ENCODE measurements at regions not wholly inside any gene's neighbourhood (a gene's known extent, or its start where the extent isn't known, plus 50 kb on each side); places are given as distances from the start of the nearest gene placed in this dataset.
"Not testable (repeated sequence)": the region's sequence is repeated elsewhere in the genome, so short reads cannot be mapped to it uniquely, and the experiment has no call there.

- no peak overlapping the region for H3K27ac ChIP-seq
- no peaks in the 10 kb centered on the region for H3K27me3 ChIP-seq (ENCODE audit: insufficient read depth, low read depth, severe bottlenecking)
- no peaks in the 10 kb centered on the region for H3K9me3 ChIP-seq (ENCODE audit: severe bottlenecking)
- DNase-seq, result no peak
- H3K36me3 ChIP-seq, result no peaks in the 10 kb centered on the region
- TF ChIP-seq, protein P1, sequence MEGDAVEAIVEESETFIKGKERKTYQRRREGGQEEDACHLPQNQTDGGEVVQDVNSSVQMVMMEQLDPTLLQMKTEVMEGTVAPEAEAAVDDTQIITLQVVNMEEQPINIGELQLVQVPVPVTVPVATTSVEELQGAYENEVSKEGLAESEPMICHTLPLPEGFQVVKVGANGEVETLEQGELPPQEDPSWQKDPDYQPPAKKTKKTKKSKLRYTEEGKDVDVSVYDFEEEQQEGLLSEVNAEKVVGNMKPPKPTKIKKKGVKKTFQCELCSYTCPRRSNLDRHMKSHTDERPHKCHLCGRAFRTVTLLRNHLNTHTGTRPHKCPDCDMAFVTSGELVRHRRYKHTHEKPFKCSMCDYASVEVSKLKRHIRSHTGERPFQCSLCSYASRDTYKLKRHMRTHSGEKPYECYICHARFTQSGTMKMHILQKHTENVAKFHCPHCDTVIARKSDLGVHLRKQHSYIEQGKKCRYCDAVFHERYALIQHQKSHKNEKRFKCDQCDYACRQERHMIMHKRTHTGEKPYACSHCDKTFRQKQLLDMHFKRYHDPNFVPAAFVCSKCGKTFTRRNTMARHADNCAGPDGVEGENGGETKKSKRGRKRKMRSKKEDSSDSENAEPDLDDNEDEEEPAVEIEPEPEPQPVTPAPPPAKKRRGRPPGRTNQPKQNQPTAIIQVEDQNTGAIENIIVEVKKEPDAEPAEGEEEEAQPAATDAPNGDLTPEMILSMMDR (IDR thresholded peaks at IDR 0.05; ENCODE audit: low read depth, low read length), result no peak
- no peak overlapping the region for H3K4me3 ChIP-seq (ENCODE audit: low read depth, low read length)
Observed at GRCh38 chr5:99019254-99019653, 90.4 kb upstream of the CHD1 start.

DNA sequence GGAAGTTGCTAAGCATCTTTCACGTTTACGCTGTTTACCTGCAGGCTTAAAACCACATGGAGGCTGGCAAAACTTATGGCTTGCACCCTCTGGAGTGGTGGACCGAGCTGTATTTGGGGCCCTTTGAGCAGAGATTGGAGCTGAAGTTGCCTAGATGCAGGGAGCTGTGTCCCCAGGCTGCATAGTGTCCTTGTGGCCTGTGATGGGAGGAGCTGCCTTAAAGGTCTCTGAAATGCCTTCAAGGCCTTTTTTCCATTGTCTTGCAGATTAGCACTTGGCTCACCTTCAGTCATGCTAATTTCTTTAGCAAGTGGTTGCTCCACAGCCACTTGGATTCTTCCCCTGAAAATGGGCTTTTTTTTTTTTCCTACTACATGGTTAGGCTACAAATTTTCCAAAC is 81.5 kb upstream of the CHD1 start:
- no peak for DNase-seq
- no peak overlapping the region for H3K4me3 ChIP-seq (ENCODE audit: low read depth, low read length)
- H3K36me3 ChIP-seq, result no peaks in the 10 kb centered on the region
- H3K27ac ChIP-seq, result no peak overlapping the region
- H3K9me3 ChIP-seq (ENCODE audit: severe bottlenecking), result no peaks in the 10 kb centered on the region
- TF ChIP-seq, protein P1 (IDR thresholded peaks at IDR 0.05; ENCODE audit: low read depth, low read length), result no peak
- no peaks in the 10 kb centered on the region for H3K27me3 ChIP-seq (ENCODE audit: insufficient read depth, low read depth, severe bottlenecking)

- not testable (repeated sequence) for H3K36me3 ChIP-seq; H3K9me3 ChIP-seq (ENCODE audit: severe bottlenecking); H3K27ac ChIP-seq; H3K4me3 ChIP-seq (ENCODE audit: low read depth, low read length); DNase-seq; H3K27me3 ChIP-seq (ENCODE audit: insufficient read depth, low read depth, severe bottlenecking)
Observed at GRCh38 chr5:99008009-99008408, 79.2 kb upstream of the CHD1 start.

DNA sequence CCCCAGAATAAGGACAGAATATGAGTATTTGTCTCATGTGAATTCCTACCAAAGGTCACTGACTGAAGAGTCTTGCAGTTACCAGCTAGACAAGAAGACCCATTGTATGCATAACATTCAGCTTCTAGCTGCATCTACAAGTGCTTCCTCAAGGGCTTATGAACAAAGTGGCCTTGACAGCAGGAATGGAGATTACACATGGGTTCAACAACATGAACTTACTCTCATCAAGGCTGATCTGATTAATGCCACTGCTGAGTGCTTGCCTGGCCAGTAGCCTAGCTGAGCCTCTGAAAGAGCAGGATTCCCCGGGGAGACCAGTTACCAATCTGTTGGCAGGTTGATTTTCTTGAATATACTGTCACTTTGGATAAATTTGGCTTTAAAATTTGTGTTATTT is 76.7 kb upstream of the CHD1 start:
- DNase-seq, result peak; percentile 80
- Histone ChIP-seq H3K9me3 (ENCODE audit: severe bottlenecking) (no peaks in the 10 kb centered on the region), H3K4me3 (ENCODE audit: low read depth, low read length) (no peak overlapping the region), H3K27me3 (ENCODE audit: insufficient read depth, low read depth, severe bottlenecking) (no peaks in the 10 kb centered on the region), H3K36me3 (no peaks in the 10 kb centered on the region), H3K27ac (no peak overlapping the region)
- TF ChIP-seq, protein P1 (IDR thresholded peaks at IDR 0.05; ENCODE audit: low read depth, low read length), result no peak

- TF ChIP-seq, protein P1 (IDR thresholded peaks at IDR 0.05; ENCODE audit: low read depth, low read length), result no peak
- Histone ChIP-seq H3K27ac (no peak overlapping the region), H3K9me3 (ENCODE audit: severe bottlenecking) (no peaks in the 10 kb centered on the region), H3K4me3 (ENCODE audit: low read depth, low read length) (no peak overlapping the region), H3K36me3 (no peaks in the 10 kb centered on the region), H3K27me3 (ENCODE audit: insufficient read depth, low read depth, severe bottlenecking) (no peaks in the 10 kb centered on the region)
- DNase-seq, result no peak
Observed at GRCh38 chr5:99004960-99005359, 76.2 kb upstream of the CHD1 start.

DNA sequence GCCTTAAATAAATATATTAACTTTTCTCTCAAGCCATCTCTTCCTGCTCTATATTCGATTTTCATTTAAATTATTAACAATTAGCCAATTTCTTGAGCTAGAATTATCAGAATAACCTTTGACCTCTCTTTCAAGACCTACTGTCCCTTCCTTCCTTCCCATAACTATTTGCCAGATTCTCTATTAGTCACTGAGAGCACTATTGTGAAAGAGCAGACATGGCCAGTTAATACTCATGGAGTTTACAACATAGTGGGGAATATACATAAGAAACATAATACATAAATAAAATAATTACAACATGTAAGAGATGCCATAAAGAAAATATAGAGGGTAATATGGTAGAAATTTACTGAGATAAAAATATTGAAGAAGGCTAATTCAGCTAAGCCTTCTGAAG is 72.1 kb upstream of the CHD1 start:
- DNase-seq, result no peak
- Histone ChIP-seq H3K27me3 (ENCODE audit: insufficient read depth, low read depth, severe bottlenecking) (no peaks in the 10 kb centered on the region), H3K4me3 (ENCODE audit: low read depth, low read length) (no peak overlapping the region), H3K27ac (no peak overlapping the region), H3K36me3 (no peaks in the 10 kb centered on the region), H3K9me3 (ENCODE audit: severe bottlenecking) (no peaks in the 10 kb centered on the region)
- TF ChIP-seq, protein P1 (IDR thresholded peaks at IDR 0.05; ENCODE audit: low read depth, low read length), result no peak

Data from WERI-Rb-1 (cell line).